ENCODE measurements at regions not wholly inside any gene's neighbourhood (a gene's known extent, or its start where the extent isn't known, plus 50 kb on each side); places are given as distances from the start of the nearest gene placed in this dataset.

DNA sequence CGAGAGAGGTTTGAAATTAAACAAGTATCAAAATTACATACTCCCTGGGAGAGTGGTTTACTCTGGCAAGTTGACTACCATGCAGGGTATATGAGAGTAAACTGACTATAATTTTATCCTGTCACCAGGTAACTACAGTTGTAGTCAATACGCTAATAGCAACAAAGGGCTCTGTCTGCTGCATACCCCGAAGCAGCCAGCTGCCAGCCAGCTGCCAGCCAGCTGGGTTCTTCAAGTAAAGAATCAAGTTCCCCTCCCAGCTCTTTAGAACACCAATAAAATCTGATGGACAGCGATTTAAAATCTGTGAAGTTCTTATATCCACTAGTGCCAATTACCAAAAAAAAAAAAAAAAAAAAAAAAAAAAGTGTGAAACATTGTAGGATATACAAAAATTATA lies 417.7 kb upstream of the CFAP20DC start:
- TF ChIP-seq GATA3 (IDR thresholded peaks at IDR 0.05; ENCODE audit: low read depth, low read length) (no peak), GATA2 (IDR thresholded peaks at IDR 0.05; ENCODE audit: low read depth, low read length) (no peak)

Measured in SH-SY5Y (cell line).